Peyer's patch (tissue), 4 donors: ENCODE measurements at regions not wholly inside any gene's neighbourhood (a gene's known extent, or its start where the extent isn't known, plus 50 kb on each side); places are given as distances from the start of the nearest gene placed in this dataset.

Source experiments
- DNase-seq, 3 donors: peaks; one replicate each; pipeline ENCODE4 v3.0.0-alpha.2; 2017 to 2019
- H3K27ac ChIP-seq, 4 donors: fragments of 200-600 bp; sonication (generic); one replicate each; pipeline ENCODE4 v1.5.1; 2016 to 2019
- H3K27me3 ChIP-seq, 2 donors: fragments of 200-600 bp; sonication (generic); one replicate each; pipeline ENCODE4 v1.5.1; 2019
- H3K36me3 ChIP-seq, 3 donors: fragments of 200-600 bp; sonication (generic); one replicate each; pipeline ENCODE4 v1.5.1; 2016 to 2019
- H3K4me1 ChIP-seq, 4 donors: fragments of 200-600 bp; sonication (generic); one replicate each; pipeline ENCODE4 v1.5.1; 2016 to 2019
- H3K4me3 ChIP-seq, 4 donors: fragments of 200-600 bp; sonication (generic); 1 replicate in 3 of 4; 2 replicates in 1 of 4; pipeline ENCODE4 v1.5.1; 2016 to 2019; ENCODE audit warnings: mild to moderate bottlenecking in 1 of 4
- H3K9me3 ChIP-seq, 4 donors: fragments of 200-600 bp; sonication (generic); one replicate each; pipeline ENCODE4 v1.5.1; 2016 to 2019; ENCODE audit warnings: mild to moderate bottlenecking in 1 of 4
- POLR2A ChIP-seq, 2 donors: fragments of 450-650 bp; IDR thresholded peaks; one replicate each; pipeline ENCODE4 v1.5.1; 2017; ENCODE audit warnings: antibody characterized with exemption in 2 of 2, mild to moderate bottlenecking in 2 of 2, moderate library complexity in 2 of 2
- TF ChIP-seq, protein P1 (sequence below), 6 experiments: fragments of 450-650 bp in 4 of 6; fragments of 200-600 bp in 2 of 6; sonication (generic) in 1 of 6; IDR thresholded peaks; one replicate each; pipeline ENCODE4 v1.5.1; 2017 to 2019; ENCODE audit warnings: antibody characterized with exemption in 6 of 6, mild to moderate bottlenecking in 3 of 6, moderate library complexity in 1 of 6

DNA sequence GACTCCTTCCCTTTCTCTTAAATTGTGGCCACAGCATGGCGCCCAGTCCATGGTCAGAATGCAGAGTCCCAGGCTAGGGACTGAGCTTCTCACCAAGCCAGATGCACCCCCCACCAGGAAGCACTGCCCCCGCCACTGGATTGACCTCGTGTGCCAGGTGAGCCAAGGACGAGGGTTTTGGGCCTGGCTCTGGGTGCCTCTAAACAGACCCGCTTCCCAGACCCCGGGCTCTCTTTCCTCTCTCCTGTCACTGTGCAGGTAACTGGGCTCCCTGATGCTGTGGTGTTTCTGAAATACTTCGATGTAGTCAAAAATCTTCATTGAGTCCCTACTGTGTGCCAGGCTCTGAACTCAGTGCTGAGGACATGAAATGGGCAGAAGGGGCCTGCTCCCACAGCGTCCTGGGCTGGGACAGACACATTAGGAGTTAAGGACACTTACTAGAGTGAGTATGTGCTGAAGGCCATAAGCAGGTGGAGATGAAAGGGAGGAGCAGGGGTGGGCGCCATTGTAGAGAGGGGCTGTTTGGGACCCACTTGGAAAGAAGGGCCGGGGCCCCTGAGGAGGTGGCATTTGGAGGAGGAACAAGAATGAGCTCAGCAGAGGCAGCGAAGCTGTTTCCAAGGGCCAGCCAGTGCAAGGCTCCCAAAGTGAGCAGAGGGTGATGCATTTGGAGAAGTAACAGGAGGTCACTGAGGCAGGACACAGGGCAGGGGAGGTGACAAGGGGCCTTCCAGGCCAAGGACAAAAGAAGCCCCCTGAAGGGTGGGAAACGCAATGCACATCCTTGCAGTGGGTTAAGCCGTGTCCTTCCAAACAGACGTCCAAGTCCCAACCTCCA is 217.1 kb downstream of the ANKRD60 start:
- Histone ChIP-seq H3K27ac (no peak overlapping the region), H3K4me1 (no peaks in the 10 kb centered on the region), H3K4me3 (no peak overlapping the region), H3K27me3 (no peaks in the 10 kb centered on the region), H3K9me3 (no peaks in the 10 kb centered on the region), H3K36me3 (no peaks in the 10 kb centered on the region)
- TF ChIP-seq, protein P1, sequence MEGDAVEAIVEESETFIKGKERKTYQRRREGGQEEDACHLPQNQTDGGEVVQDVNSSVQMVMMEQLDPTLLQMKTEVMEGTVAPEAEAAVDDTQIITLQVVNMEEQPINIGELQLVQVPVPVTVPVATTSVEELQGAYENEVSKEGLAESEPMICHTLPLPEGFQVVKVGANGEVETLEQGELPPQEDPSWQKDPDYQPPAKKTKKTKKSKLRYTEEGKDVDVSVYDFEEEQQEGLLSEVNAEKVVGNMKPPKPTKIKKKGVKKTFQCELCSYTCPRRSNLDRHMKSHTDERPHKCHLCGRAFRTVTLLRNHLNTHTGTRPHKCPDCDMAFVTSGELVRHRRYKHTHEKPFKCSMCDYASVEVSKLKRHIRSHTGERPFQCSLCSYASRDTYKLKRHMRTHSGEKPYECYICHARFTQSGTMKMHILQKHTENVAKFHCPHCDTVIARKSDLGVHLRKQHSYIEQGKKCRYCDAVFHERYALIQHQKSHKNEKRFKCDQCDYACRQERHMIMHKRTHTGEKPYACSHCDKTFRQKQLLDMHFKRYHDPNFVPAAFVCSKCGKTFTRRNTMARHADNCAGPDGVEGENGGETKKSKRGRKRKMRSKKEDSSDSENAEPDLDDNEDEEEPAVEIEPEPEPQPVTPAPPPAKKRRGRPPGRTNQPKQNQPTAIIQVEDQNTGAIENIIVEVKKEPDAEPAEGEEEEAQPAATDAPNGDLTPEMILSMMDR (IDR thresholded peaks at IDR 0.05) = no peak
- TF ChIP-seq POLR2A (IDR thresholded peaks at IDR 0.05) = no peak
- no peak for DNase-seq

DNA sequence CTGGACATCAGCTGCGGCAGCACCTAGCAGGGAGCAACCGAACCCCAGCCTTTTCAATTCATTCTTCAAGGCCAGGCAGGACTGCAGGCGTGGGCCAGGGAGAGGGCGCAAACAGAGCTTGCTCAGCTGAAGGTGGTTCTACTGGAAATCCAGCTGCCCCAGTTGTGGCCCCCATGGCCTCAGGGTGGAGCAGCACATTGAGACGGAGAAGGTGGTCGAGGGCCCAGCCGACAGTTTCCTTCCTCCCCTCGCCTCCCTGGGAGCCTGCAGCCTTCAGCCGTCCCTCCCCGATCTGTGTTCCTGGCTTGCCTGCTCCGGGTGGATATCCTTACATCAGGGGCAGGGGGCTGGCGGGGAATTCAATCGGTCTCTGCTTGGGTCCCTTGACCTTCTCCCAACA is 217.8 kb downstream of the ANKRD60 start:
- Histone ChIP-seq H3K4me1 (no peaks in the 10 kb centered on the region), H3K36me3 (no peaks in the 10 kb centered on the region), H3K9me3 (no peaks in the 10 kb centered on the region), H3K4me3 (no peak overlapping the region), H3K27me3 (no peaks in the 10 kb centered on the region), H3K27ac (no peak overlapping the region)
- TF ChIP-seq, protein P1 (IDR thresholded peaks at IDR 0.05) = no peak
- no peak for TF ChIP-seq POLR2A (IDR thresholded peaks at IDR 0.05)
- DNase-seq = no peak

DNA sequence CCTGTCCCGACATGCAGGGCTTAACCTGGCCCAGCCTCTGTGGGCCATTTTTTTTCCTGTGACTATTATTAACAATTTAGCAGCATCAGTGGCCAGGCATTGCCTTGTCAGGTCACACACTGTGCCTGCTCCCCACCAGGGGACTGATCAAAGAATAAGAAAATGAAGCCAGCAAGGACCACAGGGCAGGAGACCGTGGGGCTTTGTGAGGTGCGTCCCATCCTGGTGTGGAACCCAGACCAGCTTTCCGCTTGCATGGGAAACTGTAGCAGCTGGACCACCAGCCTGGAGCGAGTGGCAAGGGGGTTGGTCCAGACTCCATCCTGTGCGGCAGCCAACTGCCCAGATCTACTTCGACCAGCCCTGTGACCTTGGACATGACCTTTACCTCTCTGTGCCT is 218.3 kb downstream of the ANKRD60 start:
- TF ChIP-seq, protein P1 (IDR thresholded peaks at IDR 0.05) = no peak
- TF ChIP-seq POLR2A (IDR thresholded peaks at IDR 0.05) = no peak
- H3K27ac ChIP-seq = no peak overlapping the region
- H3K9me3 ChIP-seq = no peaks in the 10 kb centered on the region
- H3K36me3 ChIP-seq = no peaks in the 10 kb centered on the region
- no peaks in the 10 kb centered on the region for H3K27me3 ChIP-seq
- H3K4me1 ChIP-seq = no peaks in the 10 kb centered on the region
- no peak for DNase-seq
- H3K4me3 ChIP-seq = no peak overlapping the region

DNA sequence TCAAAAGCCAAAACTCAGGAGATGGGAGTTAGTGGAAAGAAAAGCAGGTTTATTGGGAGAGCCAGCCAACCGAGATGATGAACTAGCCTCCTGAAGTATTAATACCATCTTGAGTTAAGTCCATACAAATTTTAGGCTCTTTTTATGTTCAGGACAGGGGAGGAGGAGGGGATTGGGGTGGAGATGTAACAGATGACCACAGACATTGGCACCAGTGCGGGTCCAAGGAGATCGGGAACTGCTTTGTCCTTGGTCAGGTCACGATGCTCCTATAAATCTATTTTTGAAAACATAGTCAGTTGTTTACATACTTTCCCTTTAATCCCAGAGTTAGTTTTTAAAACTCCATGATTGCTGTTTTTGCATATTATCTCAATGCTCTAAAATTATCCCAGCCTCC is 219.6 kb downstream of the ANKRD60 start:
- Histone ChIP-seq H3K9me3 (no peaks in the 10 kb centered on the region), H3K27ac (no peak overlapping the region), H3K4me1 (no peaks in the 10 kb centered on the region), H3K4me3 (no peak overlapping the region), H3K36me3 (no peaks in the 10 kb centered on the region), H3K27me3 (no peaks in the 10 kb centered on the region)
- no peak for DNase-seq
- TF ChIP-seq, protein P1 (IDR thresholded peaks at IDR 0.05) = no peak
- TF ChIP-seq POLR2A (IDR thresholded peaks at IDR 0.05) = no peak

DNA sequence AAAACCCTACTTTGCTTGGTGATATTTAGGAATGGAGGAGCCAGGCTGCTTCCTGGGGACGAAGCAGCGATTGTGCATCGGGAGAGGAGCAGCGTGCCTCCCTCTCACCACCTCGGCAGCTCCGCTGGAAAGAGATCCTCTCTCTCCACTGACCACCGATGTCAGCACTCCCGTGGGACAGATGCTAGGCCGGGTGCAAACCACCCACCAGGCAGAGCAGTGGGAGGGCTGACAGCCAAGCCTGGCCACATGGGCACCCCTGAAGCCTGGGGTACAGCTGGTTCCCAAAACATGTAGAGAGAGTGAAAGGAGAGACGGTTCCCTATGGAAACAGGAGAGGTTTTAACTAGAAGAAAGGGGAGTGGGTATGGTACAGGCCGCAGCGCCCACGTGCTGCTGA is 220.0 kb downstream of the ANKRD60 start:
- TF ChIP-seq, protein P1 (IDR thresholded peaks at IDR 0.05) = no peak
- TF ChIP-seq POLR2A (IDR thresholded peaks at IDR 0.05) = no peak
- Histone ChIP-seq H3K4me3 (no peak overlapping the region), H3K4me1 (no peaks in the 10 kb centered on the region), H3K36me3 (no peaks in the 10 kb centered on the region), H3K27ac (no peak overlapping the region), H3K27me3 (no peaks in the 10 kb centered on the region), H3K9me3 (no peaks in the 10 kb centered on the region)
- DNase-seq = no peak
